ENCODE measurements at regions not wholly inside any gene's neighbourhood (a gene's known extent, or its start where the extent isn't known, plus 50 kb on each side); places are given as distances from the start of the nearest gene placed in this dataset.

- no peak for TF ChIP-seq EZH2 (IDR thresholded peaks at IDR 0.05; ENCODE audit: insufficient read depth, low read length)
- no peak for TF ChIP-seq CTCF (IDR thresholded peaks at IDR 0.05; ENCODE audit: insufficient read depth, low read depth, low read length)
Measured at GRCh38 chr2:114294741-114295140, 147.7 kb upstream of the DPP10 start.
